ENCODE measurements at regions not wholly inside any gene's neighbourhood (a gene's known extent, or its start where the extent isn't known, plus 50 kb on each side); places are given as distances from the start of the nearest gene placed in this dataset.

- no peak for TF ChIP-seq CTCF (IDR thresholded peaks at IDR 0.05)
These were observed 481.5 kb upstream of the ZFHX3 start for GRCh38 chr16:73529303-73530012.

DNA sequence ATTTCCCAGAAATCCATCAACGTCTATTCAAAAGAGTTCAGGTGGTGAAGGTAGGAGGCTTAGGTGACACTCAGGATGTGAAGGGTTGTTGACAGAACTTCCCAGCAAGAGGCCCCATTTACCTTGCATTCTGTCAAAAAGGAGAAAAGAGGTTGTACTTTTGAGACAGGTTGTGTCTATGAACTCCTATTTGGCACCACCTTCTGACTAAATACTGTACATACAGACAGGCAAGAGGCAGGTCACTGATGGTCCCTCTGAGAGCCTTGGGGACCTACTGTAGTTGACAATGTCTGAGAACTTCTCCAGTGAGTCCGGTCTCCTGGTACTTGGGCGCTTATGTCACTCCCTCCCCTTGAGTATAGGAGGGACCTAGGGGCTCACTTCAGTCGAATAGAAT is 479.3 kb upstream of the ZFHX3 start:
- no peak; the same call in 1 of the 2 replicates for TF ChIP-seq CTCF (IDR thresholded peaks at IDR 0.05)

DNA sequence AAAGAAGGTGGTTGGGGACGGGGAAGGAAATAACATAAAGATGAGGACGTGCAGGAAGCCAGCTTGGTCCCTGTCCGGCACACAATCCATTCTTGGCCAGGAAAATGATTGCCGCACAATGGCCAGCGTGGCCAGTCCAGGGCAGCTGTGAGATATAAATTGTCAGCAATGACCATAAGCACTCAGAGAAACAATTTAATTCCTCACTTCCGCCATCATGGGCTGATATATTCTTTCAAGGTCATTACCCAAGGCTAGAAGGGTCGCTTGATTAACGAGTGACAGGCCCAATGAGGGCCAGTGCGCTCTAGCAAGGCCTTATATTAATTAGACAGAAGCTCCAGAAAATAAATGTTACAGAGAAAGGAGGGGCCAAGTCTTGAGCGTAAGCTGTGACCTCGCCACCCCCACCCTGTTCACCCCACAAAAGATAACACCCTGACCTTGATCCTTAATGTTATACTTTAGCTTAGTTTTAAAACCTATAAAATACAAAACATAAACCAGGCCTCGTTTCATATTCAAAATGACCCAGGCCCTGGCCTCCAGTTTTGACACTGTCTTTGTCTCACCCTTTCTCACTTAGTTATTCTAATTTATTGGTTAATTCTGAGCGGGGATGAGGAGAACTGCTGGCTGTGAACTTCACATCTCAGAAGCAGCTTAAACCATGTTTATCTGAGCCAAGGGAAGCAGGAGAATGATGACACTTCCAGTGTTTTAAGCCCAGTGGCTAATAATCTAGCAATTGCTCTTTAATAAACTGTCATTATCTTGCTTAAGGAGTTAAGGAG is 478.3 kb upstream of the ZFHX3 start:
- TF ChIP-seq CTCF (IDR thresholded peaks at IDR 0.05), result no peak

- TF ChIP-seq CTCF (IDR thresholded peaks at IDR 0.05), result no peak
These were observed 475.3 kb upstream of the ZFHX3 start for GRCh38 chr16:73523209-73523608.

DNA sequence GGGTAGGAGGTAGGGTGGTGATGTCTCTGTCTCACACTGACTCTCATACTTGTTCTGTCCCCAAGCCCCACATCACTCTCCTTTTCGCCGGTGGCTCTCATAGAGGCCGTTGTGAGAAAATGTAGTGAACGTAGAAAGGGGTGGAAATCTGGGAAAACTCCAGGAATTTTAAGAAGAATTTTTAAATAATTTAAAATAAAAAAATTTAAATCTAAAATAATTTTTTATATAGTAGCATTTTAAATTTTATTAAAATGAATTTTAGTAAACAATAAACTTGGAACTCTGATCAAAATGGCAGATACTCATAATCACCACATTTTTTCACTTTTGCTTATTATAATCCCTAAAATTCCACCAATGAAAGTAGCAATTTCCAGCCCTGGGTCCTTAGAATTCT is 473.6 kb upstream of the ZFHX3 start:
- no peak for TF ChIP-seq CTCF (IDR thresholded peaks at IDR 0.05)

DNA sequence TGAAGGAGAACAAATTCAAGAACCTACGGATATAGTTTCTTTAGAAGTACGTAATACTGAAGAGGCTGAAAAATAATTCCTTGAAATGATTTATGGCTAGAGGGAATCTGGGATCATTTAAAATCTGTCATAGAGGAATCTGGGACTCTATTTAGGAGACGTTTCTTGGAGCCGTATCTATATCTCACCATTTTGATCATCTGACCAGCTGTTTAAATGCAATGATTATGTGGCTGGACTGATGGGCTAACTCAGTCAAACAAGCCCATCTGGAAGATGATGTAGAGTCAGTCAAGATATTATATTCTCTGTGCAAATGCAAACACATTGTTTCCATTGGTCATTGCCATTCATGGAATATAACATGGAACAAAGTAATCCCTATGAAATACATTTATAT is 467.7 kb upstream of the ZFHX3 start:
- TF ChIP-seq CTCF (IDR thresholded peaks at IDR 0.05), result no peak

GRCh38 chr16:73510852-73511251 is 462.9 kb upstream of the ZFHX3 start:
- no peak for TF ChIP-seq CTCF (IDR thresholded peaks at IDR 0.05)

Data from LNCAP (cell line).